GM12875 (cell line): ENCODE measurements at regions not wholly inside any gene's neighbourhood (a gene's known extent, or its start where the extent isn't known, plus 50 kb on each side); places are given as distances from the start of the nearest gene placed in this dataset.

Experiments used
- H3K4me3 ChIP-seq: one replicate; pipeline ENCODE4 v1.5.1; 2011; ENCODE audit warnings: low read depth, low read length, control low read depth
- TF ChIP-seq, protein P1 (sequence below): IDR thresholded peaks from 2 replicates; pipeline ENCODE4 v1.5.1; 2011; ENCODE audit warnings: low read depth, mild to moderate bottlenecking, control low read depth, inconsistent platforms, low read length, moderate library complexity, borderline replicate concordance; ENCODE audit not compliant: insufficient read depth

DNA sequence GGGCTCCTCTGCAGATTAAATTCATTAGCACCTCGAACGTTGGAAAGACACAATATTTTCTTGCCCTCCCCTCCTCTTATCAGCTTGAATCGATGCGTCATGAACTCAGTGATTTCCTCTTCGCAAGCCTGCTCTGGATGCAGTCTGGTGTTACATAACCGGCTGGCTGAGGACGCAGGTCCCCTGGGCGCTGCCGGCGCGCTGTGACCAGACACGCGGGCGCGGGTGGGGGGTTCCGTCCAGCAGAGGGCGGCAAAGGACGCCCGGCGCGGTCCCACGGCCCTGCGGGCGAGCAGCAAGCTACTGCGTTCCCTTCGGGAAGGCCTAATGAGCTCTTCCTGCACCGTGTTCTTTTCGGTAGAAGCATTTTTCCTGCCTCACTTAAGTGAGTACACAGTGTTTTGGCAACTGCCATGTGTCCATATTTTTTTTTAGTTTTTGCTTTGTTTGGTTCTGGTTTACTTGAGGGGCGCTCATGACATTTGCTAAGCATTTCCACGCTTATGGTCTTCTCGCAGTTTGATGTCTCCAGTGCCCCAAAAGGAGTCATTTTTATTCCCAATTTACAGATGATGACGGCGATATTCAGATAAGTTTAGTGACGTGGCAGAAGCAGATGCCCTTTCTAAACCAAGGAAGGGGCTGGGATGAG is 112.2 kb upstream of the MBNL2 start:
- H3K4me3 ChIP-seq = no peak overlapping the region
- TF ChIP-seq, protein P1, sequence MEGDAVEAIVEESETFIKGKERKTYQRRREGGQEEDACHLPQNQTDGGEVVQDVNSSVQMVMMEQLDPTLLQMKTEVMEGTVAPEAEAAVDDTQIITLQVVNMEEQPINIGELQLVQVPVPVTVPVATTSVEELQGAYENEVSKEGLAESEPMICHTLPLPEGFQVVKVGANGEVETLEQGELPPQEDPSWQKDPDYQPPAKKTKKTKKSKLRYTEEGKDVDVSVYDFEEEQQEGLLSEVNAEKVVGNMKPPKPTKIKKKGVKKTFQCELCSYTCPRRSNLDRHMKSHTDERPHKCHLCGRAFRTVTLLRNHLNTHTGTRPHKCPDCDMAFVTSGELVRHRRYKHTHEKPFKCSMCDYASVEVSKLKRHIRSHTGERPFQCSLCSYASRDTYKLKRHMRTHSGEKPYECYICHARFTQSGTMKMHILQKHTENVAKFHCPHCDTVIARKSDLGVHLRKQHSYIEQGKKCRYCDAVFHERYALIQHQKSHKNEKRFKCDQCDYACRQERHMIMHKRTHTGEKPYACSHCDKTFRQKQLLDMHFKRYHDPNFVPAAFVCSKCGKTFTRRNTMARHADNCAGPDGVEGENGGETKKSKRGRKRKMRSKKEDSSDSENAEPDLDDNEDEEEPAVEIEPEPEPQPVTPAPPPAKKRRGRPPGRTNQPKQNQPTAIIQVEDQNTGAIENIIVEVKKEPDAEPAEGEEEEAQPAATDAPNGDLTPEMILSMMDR = peak; percentile 96

DNA sequence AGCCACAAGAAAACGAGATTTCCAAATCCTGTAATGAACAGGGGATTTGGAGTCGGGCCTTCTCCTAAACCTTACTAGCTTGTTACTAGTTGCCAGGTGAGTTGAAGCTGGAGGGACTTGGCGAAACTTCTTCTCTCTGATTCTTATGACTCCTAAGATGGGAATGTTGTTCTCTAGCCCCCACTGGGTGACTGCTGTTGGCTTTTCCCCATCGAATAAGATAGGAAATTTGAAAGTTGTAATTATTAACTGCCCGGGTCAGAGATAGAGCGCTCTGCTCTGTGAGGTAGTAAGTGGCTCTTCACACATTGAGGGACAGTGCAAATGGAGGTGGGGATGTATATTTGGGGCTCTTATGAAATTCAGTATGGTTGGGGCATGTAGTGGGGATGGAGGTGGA is 111.2 kb upstream of the MBNL2 start:
- H3K4me3 ChIP-seq = no peak overlapping the region
- TF ChIP-seq, protein P1 = no peak

DNA sequence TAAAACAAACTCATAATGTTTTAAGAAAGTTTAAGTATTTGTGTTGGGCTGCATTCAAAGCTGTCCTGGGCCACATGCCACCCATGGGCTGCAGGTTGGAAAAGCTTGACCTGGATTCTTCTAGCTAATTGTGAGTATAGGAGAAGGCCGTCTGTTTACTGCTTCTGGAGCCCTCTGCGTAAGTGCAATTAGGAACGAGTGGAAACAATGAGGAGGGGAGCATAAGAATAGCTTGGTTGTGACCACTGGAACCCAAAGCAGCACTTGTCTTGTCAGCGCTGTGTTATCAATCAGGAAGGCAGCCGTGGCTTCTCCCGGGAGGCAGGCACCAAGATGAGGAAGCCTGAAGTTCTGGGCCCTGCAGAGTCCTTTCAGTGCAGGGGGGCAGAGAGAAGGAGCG is 110.4 kb upstream of the MBNL2 start:
- H3K4me3 ChIP-seq = no peak overlapping the region
- TF ChIP-seq, protein P1 = no peak

DNA sequence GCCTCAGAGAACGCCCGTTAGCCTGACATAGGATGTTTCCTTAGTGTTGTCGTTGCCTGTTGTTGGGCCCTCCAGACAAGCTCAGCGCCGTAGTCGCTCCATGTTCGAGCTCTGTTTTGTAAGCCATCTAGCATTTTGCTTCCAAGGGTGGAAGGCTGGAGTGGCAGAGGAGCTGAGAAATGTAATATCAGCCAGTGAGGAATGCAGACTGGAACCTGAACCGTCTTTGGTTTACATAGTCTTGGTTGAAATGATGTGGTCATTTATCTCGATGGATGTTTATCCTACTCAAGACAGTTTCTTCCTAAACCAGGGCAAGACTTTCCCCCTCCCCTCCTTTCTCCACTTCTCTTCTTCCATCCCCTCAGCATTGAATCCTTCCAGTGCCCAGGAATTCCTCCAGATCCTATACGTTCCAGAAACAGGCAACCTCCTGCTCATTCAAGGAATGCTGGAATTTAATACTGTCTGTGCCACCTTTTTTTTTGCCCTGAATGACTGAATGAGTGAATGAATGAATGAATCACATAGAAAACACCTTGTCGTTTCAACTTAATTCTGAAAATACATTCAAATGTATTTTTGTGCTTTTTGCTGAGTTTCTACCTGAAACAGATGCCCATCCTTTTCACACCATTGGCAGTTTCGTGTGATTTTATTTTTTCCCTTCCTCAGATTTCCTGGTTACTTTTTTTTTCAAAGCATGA is 109.5 kb upstream of the MBNL2 start:
- no peak overlapping the region for H3K4me3 ChIP-seq
- TF ChIP-seq, protein P1 = no peak

DNA sequence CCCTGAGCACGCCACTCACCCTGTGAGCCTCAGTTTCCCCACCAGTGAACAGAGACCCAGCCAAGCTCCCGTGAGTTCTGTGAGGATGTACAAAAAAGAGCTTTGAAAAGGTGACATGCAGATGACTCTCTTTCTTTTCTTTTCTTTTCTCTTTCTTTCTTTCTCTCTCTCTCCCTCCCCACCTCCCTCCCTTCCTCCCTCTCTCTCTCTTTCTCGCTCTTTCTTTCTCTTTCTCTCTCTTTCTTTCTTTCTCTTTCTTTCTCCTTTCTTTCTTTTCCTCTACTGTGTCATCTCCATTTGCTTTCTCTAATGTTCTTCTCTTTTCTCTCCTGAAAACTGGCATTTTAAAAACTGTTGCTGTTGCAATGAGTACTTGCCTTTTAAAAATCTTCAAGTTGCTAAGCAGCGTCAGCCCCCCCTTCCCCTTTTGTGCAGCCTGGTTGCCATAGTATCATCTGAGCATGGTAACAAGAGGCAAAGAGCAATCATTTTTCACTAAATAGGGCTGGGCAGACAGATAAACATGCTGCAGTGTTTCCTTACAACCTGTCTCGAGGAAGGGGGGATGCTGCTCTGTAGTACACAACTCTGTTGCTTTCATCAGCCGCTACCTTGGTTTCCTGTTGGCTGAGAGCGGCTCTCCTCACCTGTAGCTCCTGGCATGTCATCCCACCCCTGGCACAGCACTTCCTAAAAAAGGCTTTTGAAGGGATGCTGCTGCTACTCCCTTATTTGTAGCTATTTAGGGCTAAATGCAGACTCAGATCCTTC is 108.7 kb upstream of the MBNL2 start:
- TF ChIP-seq, protein P1 = no peak
- no peak overlapping the region for H3K4me3 ChIP-seq

DNA sequence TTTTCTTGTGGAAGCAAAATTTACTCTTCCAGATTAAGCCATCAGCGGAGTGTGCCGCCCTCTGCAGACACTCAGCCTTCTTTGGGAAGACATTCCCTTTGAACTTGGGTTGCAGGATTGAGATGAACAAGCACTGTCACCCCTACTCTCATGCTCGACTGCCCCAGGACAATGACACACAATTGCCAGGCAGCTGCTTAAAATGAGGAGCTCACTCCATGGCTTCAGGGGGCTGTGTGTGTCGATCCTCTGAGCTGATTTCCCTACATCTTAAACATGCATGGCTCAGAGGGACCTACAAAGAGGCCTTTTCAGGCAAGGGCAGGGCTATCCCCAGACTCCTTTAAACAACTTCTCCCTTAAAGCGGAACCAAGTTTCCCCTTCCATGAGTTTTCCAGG is 107.5 kb upstream of the MBNL2 start:
- TF ChIP-seq, protein P1 = no peak
- H3K4me3 ChIP-seq = no peak overlapping the region
